ENCODE measurements at regions not wholly inside any gene's neighbourhood (a gene's known extent, or its start where the extent isn't known, plus 50 kb on each side); places are given as distances from the start of the nearest gene placed in this dataset.

DNA sequence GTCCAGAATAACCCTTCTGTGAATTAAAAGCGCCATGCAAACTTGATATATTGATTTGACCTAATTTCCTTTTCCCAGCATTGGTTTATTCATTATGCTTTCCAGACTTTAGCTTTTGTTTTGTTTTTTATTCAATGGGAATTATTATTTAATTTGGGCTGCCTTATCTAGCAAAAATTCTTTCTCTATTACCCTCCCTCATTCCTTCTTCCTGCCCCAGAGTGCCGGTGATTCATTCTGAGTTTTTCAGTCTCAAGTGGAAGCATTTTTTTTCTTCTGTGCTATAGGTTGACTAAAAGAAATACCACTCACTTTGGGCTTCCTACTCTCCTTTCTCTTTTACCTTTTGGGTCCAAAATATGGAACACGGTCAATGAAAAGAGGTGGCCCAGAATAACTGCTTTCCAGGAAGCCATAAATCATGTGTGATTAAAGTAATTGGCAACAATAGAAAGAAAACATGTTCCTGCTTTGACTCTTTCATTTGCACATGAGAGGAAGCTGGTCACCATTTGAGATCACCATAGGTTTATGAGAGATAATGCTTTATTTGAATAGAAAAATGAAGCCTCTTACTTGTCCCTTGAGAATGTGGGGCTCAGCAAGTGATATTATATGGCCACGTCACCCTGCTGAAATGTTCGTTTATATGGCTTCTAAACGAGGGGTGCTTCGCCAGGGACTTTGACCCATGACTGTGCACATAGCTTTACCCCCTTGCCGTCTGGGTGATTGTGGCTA lies 422.8 kb upstream of the ZEB2 start:
- no peak for DNase-seq (ENCODE audit: low read depth)
- TF ChIP-seq, protein P1, sequence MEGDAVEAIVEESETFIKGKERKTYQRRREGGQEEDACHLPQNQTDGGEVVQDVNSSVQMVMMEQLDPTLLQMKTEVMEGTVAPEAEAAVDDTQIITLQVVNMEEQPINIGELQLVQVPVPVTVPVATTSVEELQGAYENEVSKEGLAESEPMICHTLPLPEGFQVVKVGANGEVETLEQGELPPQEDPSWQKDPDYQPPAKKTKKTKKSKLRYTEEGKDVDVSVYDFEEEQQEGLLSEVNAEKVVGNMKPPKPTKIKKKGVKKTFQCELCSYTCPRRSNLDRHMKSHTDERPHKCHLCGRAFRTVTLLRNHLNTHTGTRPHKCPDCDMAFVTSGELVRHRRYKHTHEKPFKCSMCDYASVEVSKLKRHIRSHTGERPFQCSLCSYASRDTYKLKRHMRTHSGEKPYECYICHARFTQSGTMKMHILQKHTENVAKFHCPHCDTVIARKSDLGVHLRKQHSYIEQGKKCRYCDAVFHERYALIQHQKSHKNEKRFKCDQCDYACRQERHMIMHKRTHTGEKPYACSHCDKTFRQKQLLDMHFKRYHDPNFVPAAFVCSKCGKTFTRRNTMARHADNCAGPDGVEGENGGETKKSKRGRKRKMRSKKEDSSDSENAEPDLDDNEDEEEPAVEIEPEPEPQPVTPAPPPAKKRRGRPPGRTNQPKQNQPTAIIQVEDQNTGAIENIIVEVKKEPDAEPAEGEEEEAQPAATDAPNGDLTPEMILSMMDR (conservative IDR thresholded peaks at IDR 0.05; ENCODE audit: low read depth, low read length), result no peak
- H3K4me3 ChIP-seq (ENCODE audit: low read length), result no peak overlapping the region

DNA sequence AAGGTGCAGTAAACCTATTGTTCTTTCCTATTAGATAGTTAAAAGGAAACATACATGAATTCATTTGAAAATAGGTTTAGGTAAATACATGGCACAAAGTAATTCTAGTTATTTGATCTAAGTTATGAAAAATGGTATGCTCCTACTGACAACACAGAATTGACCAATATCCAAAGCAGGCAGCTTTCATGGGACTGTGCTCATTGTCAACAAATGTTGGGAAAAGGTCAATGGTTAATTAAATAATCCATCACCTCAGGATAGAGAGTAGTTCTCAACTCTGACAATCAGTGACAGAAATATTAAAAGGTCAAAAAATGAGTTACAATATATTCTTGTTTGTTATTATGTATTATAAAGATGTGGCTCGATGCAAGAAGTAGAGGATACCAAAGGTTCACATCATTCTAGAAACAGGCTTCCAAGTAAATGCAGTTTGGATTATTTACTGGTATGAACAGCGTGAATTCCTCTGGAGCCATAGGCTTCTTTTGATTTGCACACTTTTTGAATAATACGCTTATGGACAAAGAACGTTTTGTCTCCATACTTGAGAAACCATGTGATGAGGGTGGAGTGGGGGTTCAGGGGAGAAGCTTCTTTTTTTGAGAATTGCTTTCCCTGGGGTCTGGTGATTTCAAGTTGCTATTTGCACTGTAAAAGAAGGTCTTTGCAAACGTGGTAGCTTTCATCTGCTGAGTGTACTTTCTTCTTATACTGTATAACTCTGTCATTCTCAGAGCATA lies 422.0 kb upstream of the ZEB2 start:
- DNase-seq (ENCODE audit: low read depth), result no peak
- no peak overlapping the region for H3K4me3 ChIP-seq (ENCODE audit: low read length)
- TF ChIP-seq, protein P1 (conservative IDR thresholded peaks at IDR 0.05; ENCODE audit: low read depth, low read length), result no peak

DNA sequence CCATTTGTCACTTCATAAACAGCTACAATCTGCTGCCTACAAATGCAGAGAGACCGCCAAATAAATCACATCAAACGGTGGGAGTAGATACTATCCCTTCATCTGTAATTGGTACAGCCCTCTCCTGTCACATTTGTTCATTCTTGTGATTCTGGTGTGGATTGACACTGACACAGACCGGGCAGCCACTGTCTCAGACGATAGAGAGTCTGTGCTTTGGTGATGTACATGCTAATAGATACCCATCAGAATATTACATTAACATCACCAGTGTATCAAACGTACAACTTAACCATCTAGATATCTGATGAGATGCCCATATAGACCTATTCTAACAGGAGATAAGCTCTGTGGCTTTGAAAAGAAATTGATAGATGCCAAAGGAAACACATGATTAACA lies 419.7 kb upstream of the ZEB2 start:
- TF ChIP-seq, protein P1 (conservative IDR thresholded peaks at IDR 0.05; ENCODE audit: low read depth, low read length), result no peak
- DNase-seq (ENCODE audit: low read depth), result no peak
- H3K4me3 ChIP-seq (ENCODE audit: low read length), result no peak overlapping the region

DNA sequence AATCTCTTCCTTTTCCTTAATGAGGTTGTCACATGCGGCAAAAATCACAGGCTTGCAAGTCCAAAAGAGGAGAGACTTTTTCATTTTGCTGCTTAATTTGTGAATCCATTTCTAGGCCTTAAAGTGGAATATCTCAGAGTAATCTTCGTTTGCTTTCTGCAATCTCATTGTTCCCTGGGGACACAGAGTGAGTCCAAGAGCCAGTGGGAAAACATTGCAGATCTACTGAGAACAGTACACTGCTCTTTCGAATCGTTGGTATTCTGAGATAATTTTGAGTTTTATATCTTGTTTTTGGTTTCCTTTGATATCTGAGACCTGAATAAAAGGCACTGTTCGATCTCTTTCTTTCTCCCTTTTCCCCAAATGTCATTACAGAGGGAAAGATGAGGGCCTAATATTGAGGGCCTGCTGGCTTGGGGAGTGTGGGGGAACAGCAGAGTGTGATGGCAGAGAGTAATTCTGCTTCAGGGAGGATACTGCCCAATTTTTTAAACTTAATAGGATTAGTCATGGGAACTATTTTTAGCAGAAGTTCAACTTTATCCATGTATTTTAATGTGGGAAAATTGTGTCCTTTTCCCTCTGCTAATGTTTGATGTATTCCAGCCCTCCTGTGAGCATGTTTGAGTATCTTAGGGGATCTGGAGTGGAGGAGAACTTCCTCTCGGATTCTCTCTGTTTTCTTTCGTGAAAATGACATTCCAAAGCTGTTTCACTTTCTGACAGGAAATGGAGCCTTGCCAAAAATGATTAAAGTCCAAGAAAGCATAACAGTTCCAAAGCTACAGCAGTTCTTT lies 418.2 kb upstream of the ZEB2 start:
- peak; percentile 46 for DNase-seq (ENCODE audit: low read depth)
- TF ChIP-seq, protein P1 (conservative IDR thresholded peaks at IDR 0.05; ENCODE audit: low read depth, low read length), result no peak
- H3K4me3 ChIP-seq (ENCODE audit: low read length), result no peak overlapping the region

DNA sequence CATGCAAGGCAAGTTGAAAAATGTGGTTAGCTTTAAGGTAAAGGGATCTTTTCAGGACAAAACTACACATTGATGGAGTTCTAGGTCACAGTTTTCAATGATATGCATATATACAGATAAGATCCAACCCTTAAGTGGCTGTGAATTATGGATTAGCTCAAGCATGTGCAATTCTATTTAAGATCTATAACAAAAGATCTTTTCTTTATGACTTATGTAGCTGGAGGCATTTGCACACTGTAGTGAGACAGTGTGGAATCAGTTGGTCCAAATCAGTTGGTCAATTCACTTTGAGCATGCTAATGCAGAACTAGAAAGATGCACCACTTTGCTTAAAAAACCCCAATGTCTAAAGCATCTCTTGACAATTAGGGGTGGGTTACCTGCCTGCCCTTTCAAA lies 417.1 kb upstream of the ZEB2 start:
- TF ChIP-seq, protein P1 (conservative IDR thresholded peaks at IDR 0.05; ENCODE audit: low read depth, low read length), result no peak
- DNase-seq (ENCODE audit: low read depth), result no peak
- no peak overlapping the region for H3K4me3 ChIP-seq (ENCODE audit: low read length)

DNA sequence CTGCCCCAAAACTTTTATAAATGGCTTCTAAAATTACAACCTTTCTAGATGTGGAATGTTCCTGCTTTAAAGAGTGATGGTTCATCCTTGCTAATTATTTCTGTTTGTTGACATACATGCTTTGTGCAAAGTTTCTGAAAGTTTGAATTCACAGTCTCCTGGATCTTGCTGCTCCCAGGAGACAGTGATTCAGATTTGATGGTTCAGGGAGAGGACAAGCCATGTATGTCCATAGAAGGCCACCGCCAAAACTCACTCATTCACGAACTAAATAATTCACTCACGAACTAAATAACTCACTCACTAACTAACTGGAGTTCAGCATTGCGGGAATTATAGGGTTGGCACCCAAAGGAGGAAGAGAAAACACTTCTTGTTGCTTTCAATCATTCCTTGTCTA lies 416.5 kb upstream of the ZEB2 start:
- TF ChIP-seq, protein P1 (conservative IDR thresholded peaks at IDR 0.05; ENCODE audit: low read depth, low read length), result no peak
- no peak overlapping the region for H3K4me3 ChIP-seq (ENCODE audit: low read length)
- no peak for DNase-seq (ENCODE audit: low read depth)
